Tibial nerve (tissue), 4 donors: ENCODE measurements at regions not wholly inside any gene's neighbourhood (a gene's known extent, or its start where the extent isn't known, plus 50 kb on each side); places are given as distances from the start of the nearest gene placed in this dataset.

ENCODE experiments used
- DNase-seq, 2 donors: peaks; one replicate each; pipeline ENCODE4 v3.0.0-alpha.2; 2019; ENCODE audit warnings: low spot score in 2 of 2
- H3K27ac ChIP-seq, 4 donors: fragments of 200-600 bp; sonication (generic) in 3 of 4; one replicate each; pipeline ENCODE4 v1.5.1; 2017 to 2019; ENCODE audit warnings: mild to moderate bottlenecking in 1 of 4
- H3K27me3 ChIP-seq, 2 donors: fragments of 200-600 bp; sonication (generic) in 1 of 2; one replicate each; pipeline versions ENCODE4 v1.5.1 to v1.6.0; 2017 to 2019
- H3K36me3 ChIP-seq, 3 donors: fragments of 200-600 bp; sonication (generic); one replicate each; pipeline ENCODE4 v1.5.1; 2018 to 2019
- H3K4me1 ChIP-seq, 4 donors: fragments of 200-600 bp; sonication (generic) in 3 of 4; one replicate each; pipeline ENCODE4 v1.5.1; 2017 to 2019
- H3K4me3 ChIP-seq, 4 donors: fragments of 200-600 bp; sonication (generic) in 3 of 4; one replicate each; pipeline ENCODE4 v1.5.1; 2017 to 2019; ENCODE audit warnings: mild to moderate bottlenecking in 1 of 4, moderate library complexity in 1 of 4
- H3K9me3 ChIP-seq, 4 donors: fragments of 200-600 bp; sonication (generic) in 3 of 4; one replicate each; pipeline ENCODE4 v1.5.1; 2017 to 2019
- CTCF ChIP-seq, 5 experiments: fragments of 200-600 bp in 3 of 5; fragments of 450-650 bp in 2 of 5; sonication (generic) in 3 of 5; IDR thresholded peaks; one replicate each; pipeline ENCODE4 v1.5.1; 2016 to 2019; ENCODE audit warnings: antibody characterized with exemption in 5 of 5, mild to moderate bottlenecking in 3 of 5, moderate library complexity in 2 of 5
- EP300 ChIP-seq, 2 donors: sonication (generic); formaldehyde crosslinking; IDR thresholded peaks; one replicate each; pipeline ENCODE4 v1.6.1; 2017; ENCODE audit warnings: antibody characterized with exemption in 2 of 2, mild to moderate bottlenecking in 1 of 2
- POLR2A ChIP-seq, 2 donors: fragments of 450-650 bp; IDR thresholded peaks; one replicate each; pipeline ENCODE4 v1.6.1; 2017; ENCODE audit warnings: antibody characterized with exemption in 2 of 2, mild to moderate bottlenecking in 2 of 2, moderate library complexity in 2 of 2
- WGBS, 2 donors: methylation state at CpG; one replicate each; pipeline ENCODE4 v1.1.5; 2018; 5-methylcytosine and 5-hydroxymethylcytosine counted together

GRCh38 chr7:54956865-54957264 lies 62.0 kb upstream of the EGFR start:
- WGBS, 2 donors, result 83 to 85% methylated on average over 13 of the region's 13 CpGs
- no peaks in the 10 kb centered on the region for H3K9me3 ChIP-seq
- TF ChIP-seq EP300 (IDR thresholded peaks at IDR 0.05), result no peak
- TF ChIP-seq CTCF (IDR thresholded peaks at IDR 0.05), result no peak
- TF ChIP-seq POLR2A (IDR thresholded peaks at IDR 0.05), result no peak

DNA sequence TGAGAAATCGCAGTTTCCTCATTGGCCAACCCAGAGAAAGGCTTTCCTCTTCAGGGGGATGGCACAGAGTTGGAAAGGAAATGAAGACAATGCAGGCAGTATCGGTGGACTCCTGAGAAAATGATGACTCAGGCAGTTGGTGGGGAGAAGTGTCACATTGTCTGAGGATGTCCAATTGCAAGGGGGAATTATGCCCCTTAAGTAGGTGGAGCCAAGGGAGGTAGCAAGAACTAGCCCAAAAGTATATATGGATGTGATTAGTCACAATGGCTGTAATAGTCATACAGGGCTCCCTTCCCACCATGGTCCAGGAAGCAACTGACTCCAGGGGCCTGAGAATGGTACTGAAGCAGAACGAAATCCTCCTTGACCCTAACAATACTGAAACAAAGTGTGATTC lies 58.3 kb upstream of the EGFR start:
- no peak for DNase-seq
- H3K9me3 ChIP-seq, result no peaks in the 10 kb centered on the region
- H3K27ac ChIP-seq, result no peak overlapping the region
- no peaks in the 10 kb centered on the region for H3K4me1 ChIP-seq
- no peaks in the 10 kb centered on the region for H3K36me3 ChIP-seq
- no peak overlapping the region for H3K4me3 ChIP-seq
- TF ChIP-seq CTCF (IDR thresholded peaks at IDR 0.05) (no peak), EP300 (IDR thresholded peaks at IDR 0.05) (no peak), POLR2A (IDR thresholded peaks at IDR 0.05) (no peak)
- WGBS, 2 donors, result 59 to 78% methylated on average over 3 of the region's 3 CpGs
- H3K27me3 ChIP-seq, result no peaks in the 10 kb centered on the region

More at GRCh38 chr7:54956865-54957264, 62.0 kb upstream of the EGFR start:
- Histone ChIP-seq H3K27ac (no peak overlapping the region), H3K27me3 (no peaks in the 10 kb centered on the region), H3K4me3 (no peak overlapping the region), H3K36me3 (no peaks in the 10 kb centered on the region), H3K4me1 (no peaks in the 10 kb centered on the region)
- DNase-seq, result no peak

GRCh38 chr7:54961391-54961790 lies 57.4 kb upstream of the EGFR start:
- Histone ChIP-seq H3K4me1 (no peaks in the 10 kb centered on the region), H3K27me3 (no peaks in the 10 kb centered on the region), H3K9me3 (no peaks in the 10 kb centered on the region), H3K4me3 (no peak overlapping the region), H3K36me3 (no peaks in the 10 kb centered on the region), H3K27ac (no peak overlapping the region)
- DNase-seq, result no peak
- WGBS, 2 donors, result 72 to 75% methylated on average over 6 of the region's 6 CpGs
- no peak for TF ChIP-seq CTCF (IDR thresholded peaks at IDR 0.05)
- no peak for TF ChIP-seq EP300 (IDR thresholded peaks at IDR 0.05)
- TF ChIP-seq POLR2A (IDR thresholded peaks at IDR 0.05), result no peak

DNA sequence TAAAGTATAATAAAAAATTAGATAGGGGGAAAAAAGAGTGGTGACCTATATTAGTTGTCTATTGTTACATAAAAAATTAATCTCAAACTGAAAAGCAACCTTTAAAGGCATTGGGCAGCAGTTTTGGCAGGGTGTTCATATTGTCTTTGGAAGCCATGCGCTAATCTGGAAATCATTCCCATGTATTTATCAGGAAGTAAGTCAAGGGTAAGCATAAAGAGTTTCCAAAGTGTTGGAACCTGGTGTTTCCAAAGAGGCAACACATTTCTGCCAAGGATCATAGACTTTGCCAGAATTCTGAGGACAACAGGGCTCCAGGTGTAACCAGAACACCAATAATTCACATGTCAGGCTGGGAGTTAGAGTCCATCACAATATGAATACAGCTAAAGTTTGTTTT lies 55.7 kb upstream of the EGFR start:
- no peak for DNase-seq
- TF ChIP-seq EP300 (IDR thresholded peaks at IDR 0.05) (no peak), CTCF (IDR thresholded peaks at IDR 0.05) (no peak), POLR2A (IDR thresholded peaks at IDR 0.05) (no peak)
- no peak overlapping the region for H3K27ac ChIP-seq
- whole genome bisulfite sequencing, 2 donors, result 94% methylated on average over 1 of the region's 1 CpG
- no peaks in the 10 kb centered on the region for H3K36me3 ChIP-seq
- H3K4me3 ChIP-seq, result no peak overlapping the region
- no peaks in the 10 kb centered on the region for H3K9me3 ChIP-seq
- no peaks in the 10 kb centered on the region for H3K27me3 ChIP-seq
- no peaks in the 10 kb centered on the region for H3K4me1 ChIP-seq

- DNase-seq, result no peak
- Histone ChIP-seq H3K9me3 (no peaks in the 10 kb centered on the region), H3K4me1 (no peaks in the 10 kb centered on the region), H3K36me3 (no peaks in the 10 kb centered on the region), H3K27ac (no peak overlapping the region), H3K27me3 (no peaks in the 10 kb centered on the region), H3K4me3 (no peak overlapping the region)
- TF ChIP-seq EP300 (IDR thresholded peaks at IDR 0.05) (no peak), CTCF (IDR thresholded peaks at IDR 0.05) (no peak), POLR2A (IDR thresholded peaks at IDR 0.05) (no peak)
- 75 to 91% methylated on average over 1 of the region's 1 CpG for WGBS, 2 donors
Measured at GRCh38 chr7:54964136-54964535, 54.7 kb upstream of the EGFR start.
